ENCODE measurements at regions not wholly inside any gene's neighbourhood (a gene's known extent, or its start where the extent isn't known, plus 50 kb on each side); places are given as distances from the start of the nearest gene placed in this dataset.

GRCh38 chr5:109628591-109628990 lies 61.1 kb upstream of the MAN2A1 start:
- no peak for TF ChIP-seq EZH2 (IDR thresholded peaks at IDR 0.05; ENCODE audit: insufficient read depth, poor library complexity, severe bottlenecking)
- TF ChIP-seq EZH2phosphoT487 (IDR thresholded peaks at IDR 0.05; ENCODE audit: insufficient read depth, low read depth) = no peak
